ENCODE measurements at regions not wholly inside any gene's neighbourhood (a gene's known extent, or its start where the extent isn't known, plus 50 kb on each side); places are given as distances from the start of the nearest gene placed in this dataset.

DNA sequence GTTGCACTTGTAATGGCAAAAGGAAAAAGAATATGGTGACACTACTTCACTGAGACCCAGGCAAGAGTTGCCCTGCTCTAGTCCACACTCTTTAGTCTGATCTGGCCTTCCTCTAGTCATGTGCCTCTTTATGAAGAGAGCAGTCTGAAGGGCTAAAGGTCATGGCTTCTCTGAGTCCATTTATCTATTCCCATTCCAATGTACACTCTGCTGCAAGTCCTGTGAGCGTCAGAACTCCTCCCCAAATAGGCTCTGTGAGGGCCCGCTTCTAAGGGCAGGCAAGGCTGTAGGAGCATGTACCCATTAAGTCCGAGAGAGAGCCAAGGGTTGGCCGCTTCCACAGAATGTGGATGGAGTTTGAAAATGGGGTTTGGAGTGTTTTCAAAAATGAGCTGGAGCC lies 209.3 kb downstream of the AHR start:
- no peaks in the 10 kb centered on the region for H3K4me1 Mint-ChIP-seq
- no peak overlapping the region for H2AFZ ChIP-seq (ENCODE audit: insufficient read depth, low read depth, low read length, poor library complexity, severe bottlenecking)

DNA sequence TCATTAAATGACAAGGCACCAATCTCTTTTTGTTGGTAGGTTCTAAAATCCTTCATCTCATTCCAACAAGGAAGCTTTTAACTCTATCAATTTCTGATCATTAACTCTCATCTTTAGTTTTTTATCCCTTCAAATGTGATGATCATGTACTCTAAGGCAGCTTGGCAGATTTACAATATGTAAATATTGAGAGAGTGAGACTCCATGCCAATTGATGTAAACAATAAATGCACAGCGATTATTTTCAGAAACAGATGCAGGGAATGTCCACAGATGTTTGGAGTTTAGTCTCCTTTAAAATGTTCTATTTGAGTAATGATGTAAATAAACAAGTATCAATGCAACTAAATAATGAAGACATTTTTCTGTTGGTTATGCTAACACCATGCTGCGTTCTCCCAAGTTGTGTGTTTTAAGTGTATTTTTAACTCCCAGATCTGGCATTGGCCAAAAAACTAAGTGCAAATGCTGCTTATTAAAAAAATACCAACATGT lies 213.8 kb downstream of the AHR start:
- H3K27ac Mint-ChIP-seq: no peak overlapping the region
- TF ChIP-seq, protein P1, sequence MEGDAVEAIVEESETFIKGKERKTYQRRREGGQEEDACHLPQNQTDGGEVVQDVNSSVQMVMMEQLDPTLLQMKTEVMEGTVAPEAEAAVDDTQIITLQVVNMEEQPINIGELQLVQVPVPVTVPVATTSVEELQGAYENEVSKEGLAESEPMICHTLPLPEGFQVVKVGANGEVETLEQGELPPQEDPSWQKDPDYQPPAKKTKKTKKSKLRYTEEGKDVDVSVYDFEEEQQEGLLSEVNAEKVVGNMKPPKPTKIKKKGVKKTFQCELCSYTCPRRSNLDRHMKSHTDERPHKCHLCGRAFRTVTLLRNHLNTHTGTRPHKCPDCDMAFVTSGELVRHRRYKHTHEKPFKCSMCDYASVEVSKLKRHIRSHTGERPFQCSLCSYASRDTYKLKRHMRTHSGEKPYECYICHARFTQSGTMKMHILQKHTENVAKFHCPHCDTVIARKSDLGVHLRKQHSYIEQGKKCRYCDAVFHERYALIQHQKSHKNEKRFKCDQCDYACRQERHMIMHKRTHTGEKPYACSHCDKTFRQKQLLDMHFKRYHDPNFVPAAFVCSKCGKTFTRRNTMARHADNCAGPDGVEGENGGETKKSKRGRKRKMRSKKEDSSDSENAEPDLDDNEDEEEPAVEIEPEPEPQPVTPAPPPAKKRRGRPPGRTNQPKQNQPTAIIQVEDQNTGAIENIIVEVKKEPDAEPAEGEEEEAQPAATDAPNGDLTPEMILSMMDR (IDR thresholded peaks at IDR 0.05): no peak
- no CpG with 5 or more reads among the region's 2 CpGs for WGBS (ENCODE audit: insufficient coverage)
- no peak overlapping the region for H3K27ac ChIP-seq (ENCODE audit: low read depth in 1 of 2, low read length in 2 of 2)
- H3K36me3 Mint-ChIP-seq: no peaks in the 10 kb centered on the region
- H4K20me1 ChIP-seq (ENCODE audit: insufficient read depth, low read length): no peaks in the 10 kb centered on the region
- no peak overlapping the region for H3K4me3 Mint-ChIP-seq
- DNase-seq: no peak
- H3K9ac ChIP-seq (ENCODE audit: insufficient read depth, low read length, poor library complexity, severe bottlenecking): no peak overlapping the region
- H3K27me3 ChIP-seq (ENCODE audit: control insufficient read depth in 2 of 2, insufficient read depth in 2 of 2, low read length in 2 of 2): no peaks in the 10 kb centered on the region
- intact Hi-C loops (cut with micrococcal nuclease): no loop called here
- peaks cover 0 to 5% (median 0%) of the 10 kb centered on the region in 7 donors for H3K9me3 Mint-ChIP-seq
- H3K36me3 ChIP-seq (replicated peaks in 1 of 2; ENCODE audit: control insufficient read depth in 1 of 2, insufficient read depth in 2 of 2, low read length in 2 of 2): no peaks in the 10 kb centered on the region
- no peaks in the 10 kb centered on the region for H3K9me3 ChIP-seq (replicated peaks in 1 of 2; ENCODE audit: control insufficient read depth in 1 of 2, insufficient read depth in 1 of 2, low read length in 2 of 2)
- peaks cover 0 to 2% (median 0%) of the 10 kb centered on the region in 3 donors for H3K27me3 Mint-ChIP-seq (ENCODE audit: low read depth in 3 of 3)
- no peak overlapping the region for H2AFZ ChIP-seq (ENCODE audit: insufficient read depth, low read depth, low read length, poor library complexity, severe bottlenecking)
- no peaks in the 10 kb centered on the region for H3K4me1 Mint-ChIP-seq
- no peaks in the 10 kb centered on the region for H3K4me1 ChIP-seq (ENCODE audit: control insufficient read depth in 1 of 2, insufficient read depth in 2 of 2, low read length in 2 of 2)
- H3K79me2 ChIP-seq (ENCODE audit: insufficient read depth, low read length): no peaks in the 10 kb centered on the region
- H3K4me3 ChIP-seq (replicated peaks in 1 of 3; ENCODE audit: low read depth in 2 of 3, low read length in 3 of 3): no peak overlapping the region
- no peak overlapping the region for H3K4me2 ChIP-seq (replicated peaks; ENCODE audit: extremely low read depth, low read length, poor library complexity, severe bottlenecking)

More for the DNA sequence above, 209.3 kb downstream of the AHR start:
- WGBS (ENCODE audit: insufficient coverage): 94% methylated on average over 2 of the region's 4 CpGs
- Histone ChIP-seq H3K4me2 (replicated peaks; ENCODE audit: extremely low read depth, low read length, poor library complexity, severe bottlenecking) (no peak overlapping the region), H3K79me2 (ENCODE audit: insufficient read depth, low read length) (no peaks in the 10 kb centered on the region), H3K9ac (ENCODE audit: insufficient read depth, low read length, poor library complexity, severe bottlenecking) (no peak overlapping the region), H3K27ac (ENCODE audit: low read depth in 1 of 2, low read length in 2 of 2) (no peak overlapping the region), H3K4me3 (replicated peaks in 1 of 3; ENCODE audit: low read depth in 2 of 3, low read length in 3 of 3) (no peak overlapping the region), H3K9me3 (replicated peaks in 1 of 2; ENCODE audit: control insufficient read depth in 1 of 2, insufficient read depth in 1 of 2, low read length in 2 of 2) (no peaks in the 10 kb centered on the region), H4K20me1 (ENCODE audit: insufficient read depth, low read length) (no peaks in the 10 kb centered on the region), H3K4me1 (ENCODE audit: control insufficient read depth in 1 of 2, insufficient read depth in 2 of 2, low read length in 2 of 2) (no peaks in the 10 kb centered on the region), H3K36me3 (replicated peaks in 1 of 2; ENCODE audit: control insufficient read depth in 1 of 2, insufficient read depth in 2 of 2, low read length in 2 of 2) (no peaks in the 10 kb centered on the region), H3K27me3 (ENCODE audit: control insufficient read depth in 2 of 2, insufficient read depth in 2 of 2, low read length in 2 of 2) (no peaks in the 10 kb centered on the region)
- DNase-seq: no peak
- TF ChIP-seq, protein P1 (IDR thresholded peaks at IDR 0.05): no peak
- H3K27me3 Mint-ChIP-seq (ENCODE audit: low read depth in 3 of 3): no peaks in the 10 kb centered on the region
- H3K36me3 Mint-ChIP-seq: no peaks in the 10 kb centered on the region
- H3K27ac Mint-ChIP-seq: no peak overlapping the region
- peaks cover 0 to 3% (median 0%) of the 10 kb centered on the region in 7 donors for H3K9me3 Mint-ChIP-seq
- intact Hi-C loops (cut with micrococcal nuclease): no loop called here
- H3K4me3 Mint-ChIP-seq: no peak overlapping the region

Data from CD14-positive monocyte (primary cell).